Embryonic facial prominence (tissue), 1 donor: ENCODE measurements at regions not wholly inside any gene's neighbourhood (a gene's known extent, or its start where the extent isn't known, plus 50 kb on each side); places are given as distances from the start of the nearest gene placed in this dataset.

ENCODE experiments used
- DNase-seq: peaks from one replicate; pipeline ENCODE4 v3.0.0-alpha.2; 2016; ENCODE audit errors: extremely low spot score

DNA sequence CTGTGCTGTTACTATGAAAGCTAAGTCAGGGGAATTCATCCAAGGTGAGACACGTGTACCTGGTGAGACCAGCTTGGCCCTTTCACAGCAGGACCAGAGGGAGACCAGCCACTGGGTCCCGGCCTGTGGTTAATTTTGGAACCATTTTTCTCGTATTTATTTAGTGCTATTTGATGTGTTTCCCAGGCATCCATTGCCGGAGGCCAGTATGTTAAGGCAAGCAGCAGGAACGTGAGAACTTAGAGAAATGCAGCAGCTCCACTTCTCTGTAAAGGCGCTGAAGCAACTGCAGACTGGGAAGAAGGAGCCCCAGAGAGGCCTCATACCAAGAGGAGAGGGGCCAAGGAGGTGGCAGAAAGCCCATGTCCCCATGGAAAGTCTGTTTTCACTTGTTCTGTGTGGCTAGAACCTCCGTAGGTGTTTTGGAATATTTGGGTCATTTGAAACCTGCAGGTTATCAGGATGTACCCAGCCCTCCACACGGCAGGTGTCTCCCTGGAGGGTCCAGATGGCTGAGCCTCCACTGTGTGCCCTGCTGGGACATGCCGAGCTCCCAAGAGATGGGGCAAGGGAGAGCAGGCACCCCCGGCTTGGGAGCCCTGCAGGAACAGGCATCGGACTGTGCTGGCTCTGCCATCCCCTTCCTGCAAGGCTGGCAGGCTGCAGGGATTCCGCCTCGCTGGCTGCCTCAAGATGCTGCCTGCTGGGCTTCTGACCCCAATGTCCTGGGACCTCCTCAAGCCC, 256.0 kb upstream of the RAB6C start:
- DNase-seq = no peak

DNA sequence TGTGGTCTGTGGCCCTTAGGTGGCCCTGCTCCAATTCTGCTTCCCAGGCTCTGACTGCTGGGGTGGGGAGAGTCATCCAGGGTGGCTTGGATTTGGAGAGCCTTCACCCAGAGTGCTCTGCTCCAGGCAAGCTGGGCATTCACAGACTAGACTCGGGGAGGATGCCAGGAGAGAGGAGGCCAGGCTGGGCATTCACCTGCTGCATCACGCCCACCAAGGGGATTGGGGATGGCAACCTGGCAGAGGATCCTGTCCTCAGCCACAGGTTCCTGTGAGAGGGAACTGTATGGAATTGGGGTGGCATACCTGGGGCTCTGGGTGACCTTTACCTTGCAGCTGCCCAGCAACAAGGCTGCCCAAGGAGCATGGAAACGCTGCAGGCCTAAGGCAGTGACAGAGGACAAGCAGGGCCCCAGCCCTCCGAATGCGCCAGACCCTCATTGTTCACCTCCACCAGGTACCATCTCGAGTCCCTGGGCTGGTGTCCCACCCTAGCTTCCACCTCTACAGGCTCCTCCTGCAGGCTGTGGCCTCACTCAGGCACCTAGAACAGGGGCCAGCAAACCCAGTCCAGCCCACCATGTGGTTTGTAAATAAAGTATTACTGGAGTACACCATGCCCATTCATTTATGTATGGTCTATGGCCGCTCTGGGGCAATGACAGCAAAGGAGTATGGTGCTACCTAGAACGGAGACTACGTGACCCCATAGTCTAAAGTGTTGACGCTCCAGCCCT, 255.3 kb upstream of the RAB6C start:
- DNase-seq = no peak

DNA sequence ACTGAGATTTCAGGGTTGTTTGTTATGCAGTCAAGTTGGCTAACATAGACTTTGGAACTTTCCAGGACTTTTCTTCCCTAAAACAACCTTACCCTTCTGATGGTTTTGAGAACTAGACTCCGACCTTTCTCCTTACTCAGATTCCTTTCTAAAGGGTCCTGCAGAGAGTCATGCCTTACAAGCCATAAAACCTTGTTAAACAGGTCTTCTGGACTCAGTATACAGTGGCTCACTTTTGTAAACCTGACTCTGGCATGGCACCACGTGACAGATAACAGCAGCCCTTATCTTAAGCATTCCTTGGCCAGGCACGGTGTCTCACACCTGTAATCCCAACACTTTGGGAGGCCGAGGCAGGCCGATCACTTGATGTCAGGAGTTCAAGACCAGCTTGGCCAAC, 253.2 kb upstream of the RAB6C start:
- DNase-seq = no peak

DNA sequence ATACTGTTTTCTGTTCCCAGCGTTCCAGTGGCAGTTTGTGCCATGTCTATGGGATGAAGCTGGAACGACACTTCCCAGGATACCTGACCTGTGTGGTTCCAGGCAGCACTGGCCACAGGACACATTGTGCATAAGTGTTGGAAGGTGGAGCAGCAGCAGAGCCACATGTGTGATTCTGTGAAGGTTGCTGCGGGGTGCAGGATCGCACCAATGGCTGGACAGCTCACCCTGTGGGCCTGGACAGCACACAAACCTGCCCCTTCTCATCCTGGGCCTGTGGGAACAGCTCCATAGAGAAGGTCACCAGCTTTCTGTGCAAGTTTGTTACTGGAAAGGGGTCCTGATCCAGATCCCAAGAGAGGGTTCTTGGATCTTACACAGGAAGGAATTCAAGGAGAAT, 252.2 kb upstream of the RAB6C start:
- DNase-seq = no peak

DNA sequence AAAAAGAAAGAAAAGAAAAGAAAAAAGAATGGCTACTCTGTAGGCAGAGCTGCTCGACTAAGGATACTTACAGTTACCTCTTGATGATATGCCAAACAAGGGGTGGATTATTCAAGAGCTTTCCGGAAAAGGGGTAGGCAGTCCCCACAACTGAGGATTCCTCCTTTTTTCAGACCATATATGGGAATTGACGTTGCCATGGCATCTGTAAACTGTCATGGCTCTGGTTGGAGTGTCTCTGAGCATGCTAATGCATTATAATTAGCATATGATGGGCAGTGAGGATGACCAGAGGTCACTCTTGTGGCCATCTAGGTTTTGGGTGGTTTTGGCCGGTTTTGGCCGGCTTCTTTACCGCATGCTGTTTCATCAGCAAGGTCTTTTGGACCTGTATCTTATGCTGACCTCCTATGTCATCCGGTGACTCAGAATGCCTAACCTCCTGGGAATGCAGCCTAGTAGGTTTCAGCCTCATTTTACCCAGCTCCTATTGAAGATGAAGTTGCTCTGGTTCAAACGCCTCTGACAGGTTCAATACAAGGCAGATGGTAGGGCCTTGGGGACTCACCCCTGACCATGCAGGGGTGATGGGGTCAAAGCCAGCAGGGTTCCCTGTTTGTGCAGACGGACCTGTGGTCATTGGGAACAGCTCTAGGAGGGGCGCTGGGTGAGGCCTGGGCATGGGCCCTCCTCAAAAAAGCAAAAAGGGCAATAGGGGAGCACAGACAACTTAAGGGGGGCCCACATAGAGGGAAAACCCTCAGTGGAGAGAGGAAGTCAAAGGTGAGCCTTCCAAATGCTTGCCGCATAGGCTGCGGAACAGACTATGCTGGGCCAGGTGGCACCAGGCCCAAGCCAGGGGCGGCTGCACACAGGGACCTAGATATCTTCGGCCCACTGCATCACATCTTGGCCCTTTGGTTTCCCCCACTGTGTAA, 251.2 kb upstream of the RAB6C start:
- DNase-seq = no peak

DNA sequence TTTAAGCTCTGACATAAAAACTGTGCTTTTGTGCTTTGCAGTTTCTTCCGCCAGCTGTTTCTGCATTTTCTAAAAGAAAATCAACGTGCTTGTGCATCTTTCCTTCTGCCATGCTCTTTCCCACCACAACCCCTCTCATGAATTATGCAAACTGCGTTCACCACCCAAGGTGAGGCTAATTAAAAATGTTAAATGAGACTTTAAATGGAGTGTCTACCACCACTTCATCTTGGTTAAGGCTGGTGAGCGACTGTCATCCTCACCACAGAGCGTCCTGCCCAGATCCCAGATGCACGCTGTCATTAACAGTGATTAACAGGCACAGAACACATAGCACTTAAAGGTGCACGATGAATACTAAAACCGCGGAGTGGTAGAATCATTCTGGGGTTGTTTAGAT, 250.5 kb upstream of the RAB6C start:
- no peak for DNase-seq

DNA sequence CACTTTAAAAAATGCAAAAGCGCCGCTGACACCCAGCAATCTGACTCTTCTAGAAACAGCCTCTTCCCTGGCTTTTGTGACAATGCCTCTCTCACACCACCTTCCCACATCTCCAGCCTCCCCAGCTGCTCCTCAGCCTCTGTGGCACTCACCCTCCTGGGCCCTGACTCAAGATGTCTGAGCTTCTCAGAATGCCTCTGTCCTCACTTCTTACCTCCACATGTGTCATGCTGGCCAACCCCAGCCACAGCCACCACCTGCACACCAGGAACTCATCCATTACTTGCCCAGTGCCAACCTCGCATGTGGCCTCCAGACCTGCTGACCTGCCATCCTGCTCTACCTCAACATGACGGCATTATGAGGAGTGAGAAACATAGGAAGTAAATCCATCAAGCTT, 249.8 kb upstream of the RAB6C start:
- no peak for DNase-seq

DNA sequence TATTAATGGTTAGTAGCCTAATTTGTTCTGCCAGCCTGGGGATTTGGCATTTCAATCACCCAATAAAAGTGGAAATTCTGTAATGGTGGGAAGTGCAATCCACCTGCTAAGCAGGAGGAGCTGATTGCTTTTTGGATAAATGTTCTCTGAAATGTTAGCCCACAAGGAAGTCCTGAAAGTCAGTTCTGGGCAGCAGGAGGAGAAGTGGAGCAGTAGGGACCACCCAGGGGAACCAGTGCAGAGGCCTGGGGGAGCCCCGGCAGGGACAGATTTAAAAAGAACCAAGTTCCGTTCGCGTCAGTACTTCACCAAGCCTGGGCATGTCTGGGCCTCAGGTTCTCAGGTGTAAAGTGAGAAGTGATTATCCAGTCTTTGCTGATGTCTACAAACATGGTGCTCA, 248.5 kb upstream of the RAB6C start:
- DNase-seq = no peak

DNA sequence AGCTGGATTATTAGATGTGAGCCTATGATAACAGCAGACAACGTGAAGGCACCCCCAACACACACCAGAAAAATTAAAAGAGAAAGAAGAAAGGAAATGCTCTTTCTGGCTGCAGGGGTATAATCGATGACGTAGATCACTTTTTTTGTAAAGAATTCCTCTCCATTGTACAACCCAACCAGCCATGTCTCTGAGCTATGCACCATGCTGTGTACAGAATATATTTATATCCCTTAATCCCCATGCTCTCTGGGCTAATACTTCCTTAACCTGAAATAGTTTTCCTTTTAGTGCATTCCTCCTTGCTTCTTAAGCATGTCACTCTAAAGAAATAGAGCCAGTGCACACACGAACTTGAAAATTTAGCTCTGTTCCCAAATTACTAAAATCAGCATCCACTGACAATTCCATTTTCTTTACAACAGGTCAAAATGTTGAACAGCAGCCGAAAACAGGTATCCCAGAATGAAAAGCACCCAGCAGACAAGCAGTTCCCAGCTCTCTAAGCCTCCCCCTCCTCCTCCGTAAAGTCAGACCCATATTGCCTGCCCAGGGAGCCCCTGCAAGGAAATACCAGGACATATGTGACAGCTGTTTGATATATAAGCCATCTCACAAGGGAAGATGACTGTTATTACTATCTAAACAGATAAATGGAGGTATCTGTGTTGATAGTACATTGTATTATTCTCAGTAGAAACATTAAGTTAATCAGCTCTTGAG, 247.4 kb upstream of the RAB6C start:
- no peak for DNase-seq

DNA sequence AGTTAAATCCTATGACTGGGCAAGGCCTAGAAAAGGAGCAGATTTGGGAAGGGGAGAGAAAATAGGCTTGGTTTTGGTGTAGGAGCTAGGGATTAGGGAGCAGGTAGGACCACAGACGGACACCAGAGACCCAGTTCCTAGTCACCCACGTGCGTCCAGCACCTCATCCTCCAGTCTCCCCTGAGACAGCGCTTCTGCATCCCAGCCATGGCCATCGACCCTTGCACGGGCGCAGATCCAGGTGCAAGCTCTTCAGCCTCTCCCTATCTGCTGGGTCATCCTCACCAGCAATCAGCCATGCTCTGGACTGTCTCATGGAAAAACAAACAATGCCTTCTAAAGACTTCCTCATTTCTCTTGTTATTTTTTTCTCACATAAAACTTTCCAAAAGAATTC, 246.8 kb upstream of the RAB6C start:
- DNase-seq = no peak

DNA sequence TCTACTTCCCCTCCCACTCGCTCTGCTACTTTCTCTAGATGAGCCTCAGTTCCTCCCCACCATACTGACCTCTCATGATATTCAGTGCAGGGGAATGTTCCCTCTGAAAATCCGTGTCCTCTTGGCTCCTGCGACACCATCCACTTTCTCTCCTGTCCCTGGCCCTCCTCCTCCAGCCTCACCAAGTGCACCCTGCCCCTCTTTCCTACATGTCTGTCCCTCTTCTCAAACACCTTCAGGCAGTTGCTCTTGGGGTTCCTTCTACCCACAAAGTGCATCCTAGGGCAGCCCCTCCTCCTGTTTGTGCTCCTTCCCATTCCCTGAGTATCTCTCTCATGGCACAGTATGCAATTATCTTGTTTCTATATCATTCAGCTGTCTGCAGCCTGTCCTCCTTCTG, 246.4 kb upstream of the RAB6C start:
- no peak for DNase-seq

DNA sequence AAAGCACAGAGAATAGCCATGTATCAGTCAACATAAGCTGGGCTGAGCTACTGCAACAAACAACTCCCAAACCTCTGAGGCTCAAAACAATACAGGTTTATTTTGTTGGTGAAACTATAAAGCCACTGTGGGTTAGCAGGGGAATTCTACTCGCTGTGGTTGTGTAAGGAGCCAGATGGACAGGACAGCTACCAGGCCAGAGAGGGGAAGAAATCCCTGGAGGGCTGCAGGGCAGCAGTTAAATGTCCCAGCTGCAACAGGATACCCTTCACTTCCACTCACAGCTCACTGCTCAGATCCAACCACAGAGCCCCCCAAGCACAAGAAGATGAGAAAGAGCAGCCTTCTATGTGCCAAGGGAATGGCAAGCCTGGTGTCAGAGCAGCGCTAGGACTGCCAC, 245.9 kb upstream of the RAB6C start:
- DNase-seq = no peak

DNA sequence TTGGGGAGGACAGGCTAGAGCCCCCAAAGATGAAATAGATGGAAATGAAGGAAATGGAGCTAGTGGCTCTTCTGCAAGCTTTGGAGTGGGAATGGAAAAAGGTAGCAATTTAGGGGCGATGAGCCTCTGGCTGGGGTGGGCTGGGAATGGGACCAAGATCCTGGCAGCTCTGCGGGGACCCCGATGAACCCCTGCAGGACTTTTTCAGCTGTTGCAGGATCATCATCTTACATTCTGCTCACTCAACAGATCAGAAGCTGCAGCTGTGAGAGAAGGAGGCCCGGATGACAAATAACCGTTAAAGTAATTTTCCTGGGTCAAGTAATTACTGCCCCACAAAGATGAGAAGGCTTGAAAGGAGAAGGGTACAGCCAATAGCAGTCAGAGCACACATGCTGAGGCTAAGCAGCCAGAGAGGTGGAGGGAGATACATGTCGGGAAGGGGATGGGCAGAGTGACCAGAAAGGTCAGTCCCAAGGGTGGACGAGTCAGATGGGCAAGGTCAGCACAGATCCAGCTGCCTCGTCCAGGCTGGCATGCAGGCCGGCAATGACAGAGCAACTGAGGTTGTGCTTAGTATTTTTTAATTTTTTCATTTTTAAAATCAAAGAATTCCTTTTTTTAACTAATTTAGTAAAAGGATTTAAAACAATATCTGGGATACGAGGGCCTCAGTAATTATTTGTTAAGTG, 245.0 kb upstream of the RAB6C start:
- DNase-seq = no peak

DNA sequence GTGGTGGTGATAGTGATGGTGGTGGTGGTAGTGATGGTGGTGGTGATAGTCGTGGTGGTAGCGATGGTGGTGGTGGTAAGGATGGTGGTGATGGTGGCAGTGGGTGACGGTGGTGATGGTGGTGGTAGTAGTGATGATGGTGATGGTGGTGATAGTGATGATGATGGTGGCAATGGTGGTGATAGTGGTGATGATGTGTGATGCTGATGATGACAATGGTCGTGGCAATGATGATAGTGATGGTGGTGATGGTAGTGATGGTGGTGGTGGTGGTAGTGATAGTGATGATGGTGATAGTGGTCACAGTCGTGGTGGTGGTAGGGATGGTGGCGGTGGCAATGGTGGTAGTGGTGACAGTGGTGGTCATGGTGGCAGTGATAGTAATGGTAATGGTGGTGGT, 243.9 kb upstream of the RAB6C start:
- DNase-seq = no peak

DNA sequence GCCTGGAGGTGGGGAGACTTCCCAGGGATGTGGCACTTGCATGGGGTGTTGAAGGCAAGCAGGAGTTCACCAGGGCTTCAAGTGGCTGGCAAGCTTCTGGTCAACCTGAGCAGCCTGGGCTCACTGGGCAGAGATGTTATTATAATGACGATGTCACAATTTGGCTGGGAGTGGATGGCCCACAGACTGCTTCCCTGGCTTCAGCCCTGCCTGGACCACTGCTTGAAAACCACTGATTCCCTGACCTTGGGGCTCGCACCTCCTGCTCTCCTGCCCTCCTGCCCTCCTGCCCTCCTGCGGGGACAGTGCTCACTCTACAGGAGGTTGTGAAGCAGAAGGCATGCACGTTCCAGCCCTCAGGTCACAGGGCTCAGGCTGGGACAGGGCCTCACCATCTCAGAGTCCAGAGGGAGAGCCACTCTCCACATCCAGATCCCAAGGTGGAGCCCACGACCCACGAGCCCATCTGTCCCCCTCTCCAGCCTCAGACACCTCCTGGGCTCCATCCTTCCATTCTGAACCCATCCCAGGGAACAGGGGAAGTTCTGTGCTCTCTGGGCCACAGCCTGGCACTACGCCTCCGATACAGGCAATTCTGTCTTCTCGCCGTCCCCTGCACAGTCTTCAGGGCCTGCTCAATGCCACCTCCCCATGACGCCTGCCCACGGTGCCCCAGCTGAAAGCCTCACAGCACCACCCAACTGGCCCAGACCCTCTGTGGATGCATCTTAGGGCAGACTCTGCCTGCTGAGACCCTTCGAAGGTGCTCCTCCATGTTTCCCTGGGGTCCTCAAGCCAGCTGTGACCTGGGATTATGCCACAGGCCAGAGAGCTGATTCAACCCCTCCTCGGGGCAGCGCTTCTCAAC, 241.6 kb upstream of the RAB6C start:
- DNase-seq = no peak

DNA sequence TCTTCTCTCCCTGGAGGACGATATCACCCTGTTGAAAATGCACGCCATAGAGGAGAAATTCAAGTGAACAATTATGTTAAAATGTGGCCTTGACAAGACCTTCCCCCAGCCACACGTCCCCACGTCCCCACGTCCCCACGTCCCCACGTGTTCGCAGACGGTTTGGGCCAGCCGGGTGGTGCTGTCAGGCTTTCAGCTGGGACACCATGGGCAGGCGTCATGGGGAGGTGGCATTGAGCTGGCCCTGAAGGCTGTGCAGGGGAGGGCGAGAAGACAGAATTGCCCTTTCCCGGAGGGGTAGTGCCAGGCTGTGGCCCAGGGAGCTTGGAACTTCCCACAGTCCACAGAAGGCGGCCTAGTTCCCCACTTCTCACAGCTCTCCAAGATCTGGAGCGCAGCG, 240.7 kb upstream of the RAB6C start:
- no peak for DNase-seq

DNA sequence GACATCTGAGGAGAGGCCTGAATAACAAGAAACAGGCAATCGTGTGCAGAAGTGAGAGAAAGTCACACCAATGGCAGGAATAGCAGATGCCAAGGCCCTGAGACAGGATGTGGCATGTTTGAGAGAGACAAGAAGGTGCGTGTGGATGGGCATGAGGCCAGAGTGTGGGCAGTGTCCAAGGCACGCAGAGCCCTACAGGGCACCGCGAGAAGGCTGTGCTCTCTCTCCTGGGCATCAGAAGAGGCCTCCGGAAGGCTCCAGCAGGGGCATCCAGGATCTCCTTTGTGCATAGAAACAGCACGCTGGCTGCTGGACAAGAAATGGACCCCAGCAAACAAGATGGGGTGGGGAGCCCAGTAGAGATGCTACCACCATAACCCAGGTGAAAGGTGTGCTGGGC, 239.0 kb upstream of the RAB6C start:
- no peak for DNase-seq

DNA sequence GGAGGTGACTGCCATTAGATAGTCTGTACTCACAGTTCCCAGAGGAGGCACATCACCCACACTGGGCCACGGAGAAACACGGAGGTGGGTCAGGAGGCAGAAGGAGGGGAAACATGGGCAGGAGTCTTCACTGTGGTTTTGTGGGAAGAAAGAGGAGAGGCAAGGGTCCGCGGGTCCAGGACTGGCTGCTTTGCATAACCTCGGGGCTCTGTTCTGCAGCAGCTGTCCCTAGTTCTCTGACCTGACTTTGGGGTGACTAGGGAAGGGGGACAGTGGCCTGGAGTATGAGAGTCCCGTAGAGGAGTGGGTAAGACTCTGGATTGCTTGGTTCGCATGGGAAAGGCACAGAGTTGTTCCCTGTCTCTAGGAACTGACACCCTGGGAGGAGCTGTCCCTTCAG, 238.3 kb upstream of the RAB6C start:
- no peak for DNase-seq

DNA sequence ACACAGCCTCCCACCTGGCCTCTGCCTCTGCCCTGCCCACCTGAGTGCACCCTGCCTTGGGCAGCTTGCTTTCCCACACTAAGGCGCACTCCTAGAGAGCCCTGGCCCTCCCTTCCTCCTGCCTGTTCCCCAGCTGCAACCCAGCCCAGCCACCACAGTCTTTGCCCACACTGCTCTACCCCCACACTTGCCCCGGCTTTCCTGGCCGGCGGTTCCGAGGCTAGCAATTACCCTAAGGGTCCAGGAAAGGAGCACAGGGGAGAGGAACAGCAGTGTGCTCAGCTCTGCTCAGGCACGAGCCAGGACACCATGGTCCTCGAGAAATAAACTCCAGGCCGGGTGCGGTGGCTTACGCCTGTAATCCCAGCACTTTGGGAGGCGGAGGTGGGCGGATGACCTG, 237.8 kb upstream of the RAB6C start:
- no peak for DNase-seq
